HFFc6 (cell line): ENCODE measurements at regions not wholly inside any gene's neighbourhood (a gene's known extent, or its start where the extent isn't known, plus 50 kb on each side); places are given as distances from the start of the nearest gene placed in this dataset.

Experiments used
- DNase-seq: peaks from one replicate; pipeline ENCODE4 v3.0.0-alpha.2; 2018
- H3K27ac Mint-ChIP-seq: 2 replicates; pipeline ENCODE4 v1.8.0; 2020; ENCODE audit warnings: mild to moderate bottlenecking, mixed read lengths
- H3K27me3 Mint-ChIP-seq: 2 replicates; pipeline ENCODE4 v1.8.0; 2021; ENCODE audit warnings: mild to moderate bottlenecking, moderate library complexity, mixed read lengths; ENCODE audit not compliant: insufficient read depth
- H3K36me3 Mint-ChIP-seq: 2 replicates; pipeline ENCODE4 v1.8.0; 2021; ENCODE audit warnings: low read depth, mixed read lengths
- H3K4me1 Mint-ChIP-seq: 2 replicates; pipeline ENCODE4 v1.8.0; 2020; ENCODE audit warnings: low read depth, mixed read lengths
- H3K4me3 Mint-ChIP-seq: 2 replicates; pipeline ENCODE4 v1.8.0; 2020; ENCODE audit warnings: mild to moderate bottlenecking, moderate library complexity, mixed read lengths
- H3K9me3 Mint-ChIP-seq: 2 replicates; pipeline ENCODE4 v1.8.0; 2020; ENCODE audit warnings: mild to moderate bottlenecking, mixed read lengths
- CTCF ChIP-seq: fragments of 200-600 bp; sonication (generic); IDR thresholded peaks from 2 replicates; pipeline ENCODE4 v1.5.0; 2021; ENCODE audit warnings: antibody characterized with exemption, mild to moderate bottlenecking

GRCh38 chr6:169880516-169880915 is 129.1 kb downstream of the ERMARD start:
- Mint-ChIP-seq H3K27me3 (peaks cover 4% of the 10 kb centered on the region), H3K36me3 (no peaks in the 10 kb centered on the region), H3K4me1 (no peaks in the 10 kb centered on the region), H3K27ac (no peak overlapping the region), H3K9me3 (peaks cover 66% of the 10 kb centered on the region), H3K4me3 (no peak overlapping the region)
- no peak for TF ChIP-seq CTCF
- DNase-seq = no peak

- Mint-ChIP-seq H3K36me3 (no peaks in the 10 kb centered on the region), H3K27me3 (no peaks in the 10 kb centered on the region; the same call in 1 of the 2 replicates), H3K4me1 (no peaks in the 10 kb centered on the region), H3K9me3 (peaks cover 12% of the 10 kb centered on the region), H3K4me3 (no peak overlapping the region), H3K27ac (no peak overlapping the region)
- TF ChIP-seq CTCF = no peak
- DNase-seq = no peak
Measured at GRCh38 chr6:169869301-169869700, 117.9 kb downstream of the ERMARD start.

GRCh38 chr6:169868458-169868857 is 117.0 kb downstream of the ERMARD start:
- H3K4me3 Mint-ChIP-seq = no peak overlapping the region
- H3K36me3 Mint-ChIP-seq = peaks cover 5% of the 10 kb centered on the region; the same call in 1 of the 2 replicates
- H3K27me3 Mint-ChIP-seq = no peaks in the 10 kb centered on the region; the same call in 1 of the 2 replicates
- peaks cover 18% of the 10 kb centered on the region for H3K9me3 Mint-ChIP-seq
- no peaks in the 10 kb centered on the region for H3K4me1 Mint-ChIP-seq
- no peak overlapping the region for H3K27ac Mint-ChIP-seq
- DNase-seq = no peak
- TF ChIP-seq CTCF = no peak

DNA sequence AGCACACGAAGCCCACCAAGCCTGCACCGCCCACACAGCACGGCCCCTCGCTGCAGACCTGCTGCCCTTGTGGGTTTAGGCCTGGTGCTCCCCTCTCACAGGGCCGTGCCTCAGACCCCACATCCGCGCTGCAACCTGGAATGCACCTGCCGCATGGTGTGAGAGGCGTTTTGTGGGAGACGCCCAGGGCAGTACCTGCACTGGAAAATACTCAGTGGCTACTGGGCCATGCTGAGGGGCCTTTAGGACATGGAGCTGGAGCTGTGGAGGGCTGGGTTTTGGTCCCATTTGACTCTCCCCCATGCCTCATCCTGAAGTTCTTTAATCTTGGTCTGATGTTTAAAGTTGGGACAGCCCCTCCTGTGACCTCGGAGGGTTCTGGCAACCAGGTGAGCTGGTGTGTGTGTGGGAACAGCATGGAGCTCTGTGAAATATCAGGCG is 116.3 kb downstream of the ERMARD start:
- Mint-ChIP-seq H3K36me3 (peaks cover 6% of the 10 kb centered on the region; the same call in 1 of the 2 replicates), H3K4me3 (no peak overlapping the region), H3K4me1 (no peaks in the 10 kb centered on the region), H3K27ac (no peak overlapping the region), H3K9me3 (peaks cover 20% of the 10 kb centered on the region), H3K27me3 (no peaks in the 10 kb centered on the region; the same call in 1 of the 2 replicates)
- no peak for DNase-seq
- TF ChIP-seq CTCF = no peak

DNA sequence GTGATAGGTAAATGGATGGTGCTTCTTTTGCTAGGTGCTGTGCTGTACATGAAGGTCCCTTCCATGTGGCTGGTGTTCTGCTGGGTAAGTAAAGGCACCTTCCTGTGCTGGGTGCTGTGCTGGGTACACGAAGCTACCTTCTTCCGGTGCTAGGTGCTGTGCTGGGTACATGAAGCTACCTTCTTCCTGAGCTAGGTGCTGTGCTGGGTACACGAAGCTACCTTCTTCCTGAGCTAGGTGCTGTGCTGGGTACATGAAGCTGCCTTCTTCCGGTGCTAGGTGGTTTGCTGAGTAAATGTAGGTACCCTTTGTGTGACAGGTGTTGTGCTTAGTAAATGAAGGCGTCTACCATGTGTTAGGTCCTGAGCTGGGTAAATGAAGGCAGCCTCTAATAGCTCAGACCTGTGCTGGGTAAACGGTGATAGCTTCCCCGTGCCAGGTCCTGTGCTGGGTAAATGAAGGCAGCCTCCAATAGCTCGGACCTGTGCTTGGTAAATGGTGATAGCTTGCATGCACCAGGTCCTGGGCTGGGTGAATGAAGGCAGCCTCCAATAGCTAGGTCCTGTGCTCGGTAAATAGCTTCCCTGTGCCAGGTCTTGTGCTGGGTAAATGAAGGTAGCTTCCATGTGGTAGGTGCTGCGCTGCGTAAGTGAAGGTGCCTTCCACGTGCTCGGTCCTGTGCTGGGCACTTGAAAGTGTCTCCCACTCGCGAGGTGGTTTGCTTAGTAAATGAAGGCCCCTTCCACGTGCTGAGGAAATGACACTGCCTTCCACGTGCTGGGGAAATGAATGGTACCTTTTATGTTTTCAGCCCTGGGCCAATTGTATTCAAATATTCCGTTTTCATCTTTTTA is 115.5 kb downstream of the ERMARD start:
- DNase-seq = no peak
- TF ChIP-seq CTCF = no peak
- H3K36me3 Mint-ChIP-seq = peaks cover 6% of the 10 kb centered on the region; the same call in 1 of the 2 replicates
- no peak overlapping the region for H3K4me3 Mint-ChIP-seq
- H3K4me1 Mint-ChIP-seq = no peaks in the 10 kb centered on the region
- no peaks in the 10 kb centered on the region; the same call in 1 of the 2 replicates for H3K27me3 Mint-ChIP-seq
- peaks cover 20% of the 10 kb centered on the region for H3K9me3 Mint-ChIP-seq
- H3K27ac Mint-ChIP-seq = no peak overlapping the region
